HCT116 (cell line): ENCODE measurements at regions not wholly inside any gene's neighbourhood (a gene's known extent, or its start where the extent isn't known, plus 50 kb on each side); places are given as distances from the start of the nearest gene placed in this dataset.

Experiments used
- ATAC-seq: fragments of 200-7000 bp; cut with Tn5 transposase; 2 replicates; pipeline ENCODE4 v1.9.1; 2020; ENCODE audit warnings: mild to moderate bottlenecking, moderate library complexity
- BruUV-seq: library from RNA; stranded (reverse); fragments of 400-500 nt; replicated peaks from 2 replicates; lab custom pipeline; 2021; lab: Mats Ljungman, UMichigan
- CTCF ChIA-PET: fragments of 300-600 bp; sonication (Branson Sonifier 250); formaldehyde crosslinking; loops from one replicate; lab custom pipeline; 2021; ENCODE audit warnings: antibody characterized with exemption; lab: Charles Lee
- POLR2A ChIA-PET: fragments of 300-600, 350-600 bp; sonication (Branson Sonifier 250); formaldehyde crosslinking; loops from one replicate; lab custom pipeline; 2021; ENCODE audit warnings: antibody characterized with exemption; lab: Charles Lee
- RAD21 ChIA-PET, 2 experiments: fragments of 300-600 bp; sonication (Branson Sonifier 250); formaldehyde crosslinking; loops; one replicate each; lab custom pipeline; 2023; ENCODE audit warnings: low total read pairs in 2 of 2; ENCODE audit not compliant: uncharacterized antibody in 2 of 2, unreplicated experiment in 2 of 2, low non-redundant PET in 1 of 2; lab: Charles Lee
- DNase-seq: peaks from one replicate; pipeline ENCODE4 v3.0.0-alpha.2; 2010; ENCODE audit warnings: low read depth, low spot score
- H2AFZ ChIP-seq: fragments of 200-600 bp; shearing (Covaris generic), sonication (generic); 2 replicates; pipeline ENCODE4 v1.6.1; 2017; ENCODE audit warnings: low read depth, mixed run types, mixed read lengths, antibody characterized with exemption, low read length; ENCODE audit not compliant: poor library complexity, severe bottlenecking
- H3K27ac ChIP-seq: 2 replicates; pipeline ENCODE4 v1.5.1; 2012; ENCODE audit warnings: low read depth, low read length
- H3K27me3 ChIP-seq: fragments of 200-600 bp; sonication (generic); 2 replicates; pipeline ENCODE4 v1.6.1; 2016; ENCODE audit warnings: mixed run types, low read length, mixed read lengths; ENCODE audit not compliant: insufficient read depth
- H3K36me3 ChIP-seq, 2 experiments: fragments of 200-500 bp in 1 of 2; fragments of 200-600 bp in 1 of 2; sonication (Bioruptor generic) in 1 of 2; sonication (generic) in 1 of 2; 2 replicates each; pipeline versions ENCODE4 v1.5.1 to v1.6.1; 2014 to 2016; ENCODE audit warnings: low read length in 2 of 2, inconsistent platforms in 1 of 2, mixed read lengths in 1 of 2, mixed run types in 1 of 2; ENCODE audit not compliant: insufficient read depth in 2 of 2, control insufficient read depth in 1 of 2
- H3K4me1 ChIP-seq, 2 experiments: fragments of 200-600 bp in 1 of 2; sonication (generic) in 1 of 2; 2 replicates each; pipeline versions ENCODE4 v1.5.1 to v1.6.1; 2012 to 2017; ENCODE audit warnings: low read length in 2 of 2, inconsistent platforms in 1 of 2, mild to moderate bottlenecking in 1 of 2, mixed read lengths in 1 of 2, mixed run types in 1 of 2, moderate library complexity in 1 of 2; ENCODE audit not compliant: insufficient read depth in 2 of 2, control insufficient read depth in 1 of 2
- H3K4me2 ChIP-seq: fragments of 200-600 bp; sonication (generic); 2 replicates; pipeline ENCODE4 v1.6.1; 2017; ENCODE audit warnings: mixed run types, low read length, mixed read lengths
- H3K4me3 ChIP-seq, 2 experiments: fragments of 200-600 bp in 1 of 2; sonication (generic) in 1 of 2; replicated peaks in 1 of 2; 2 replicates each; pipeline ENCODE4 v1.5.1; 2011 to 2016; ENCODE audit warnings: low read length in 2 of 2, control low read depth in 1 of 2, low read depth in 1 of 2, mild to moderate bottlenecking in 1 of 2, mixed read lengths in 1 of 2, mixed run types in 1 of 2
- H3K79me2 ChIP-seq: fragments of 200-600 bp; sonication (generic); 2 replicates; pipeline ENCODE4 v1.6.1; 2017; ENCODE audit warnings: mild to moderate bottlenecking, mixed run types, low read length, moderate library complexity, mixed read lengths; ENCODE audit not compliant: insufficient read depth
- H3K9ac ChIP-seq: fragments of 200-600 bp; sonication (generic); 2 replicates; pipeline ENCODE4 v1.6.1; 2016; ENCODE audit warnings: low read length, mixed read lengths
- H3K9me2 ChIP-seq: fragments of 200-600 bp; sonication (generic), shearing (Covaris generic); 2 replicates; pipeline ENCODE4 v1.6.1; 2017; ENCODE audit warnings: mixed run types, mild to moderate bottlenecking, moderate library complexity; ENCODE audit not compliant: insufficient read depth
- H3K9me3 ChIP-seq, 2 experiments: fragments of 200-500 bp in 1 of 2; fragments of 200-600 bp in 1 of 2; sonication (Bioruptor generic) in 1 of 2; sonication (generic) in 1 of 2; 2 replicates each; pipeline ENCODE4 v1.6.1; 2014 to 2017; ENCODE audit warnings: low read length in 2 of 2, mixed read lengths in 2 of 2, inconsistent platforms in 1 of 2, low read depth in 1 of 2, mild to moderate bottlenecking in 1 of 2, mixed run types in 1 of 2, moderate library complexity in 1 of 2; ENCODE audit not compliant: control insufficient read depth in 1 of 2, insufficient read depth in 1 of 2
- H4K20me1 ChIP-seq: fragments of 200-600 bp; sonication (generic), shearing (Covaris generic); 2 replicates; pipeline ENCODE4 v1.6.1; 2017; ENCODE audit warnings: mixed run types, mild to moderate bottlenecking, moderate library complexity; ENCODE audit not compliant: insufficient read depth
- CEBPB ChIP-seq: IDR thresholded peaks from 2 replicates; pipeline ENCODE4 v1.6.1; 2012; ENCODE audit warnings: low read depth
- FOSL1 ChIP-seq: IDR thresholded peaks from 2 replicates; pipeline ENCODE4 v1.6.1; 2012; ENCODE audit warnings: low read depth
- SIN3A ChIP-seq: IDR thresholded peaks from 2 replicates; pipeline ENCODE4 v1.6.1; 2012; ENCODE audit warnings: low read depth
- SP1 ChIP-seq: IDR thresholded peaks from 2 replicates; pipeline ENCODE4 v1.6.1; 2012; ENCODE audit warnings: low read depth
- intact Hi-C: fragments of 100-400 bp; cut with micrococcal nuclease; formaldehyde crosslinking; loops from 2 replicates; pipeline ENCODE4 v1.10.0; 2022
- TF ChIP-seq, protein P1 (sequence below): IDR thresholded peaks from 2 replicates; pipeline ENCODE4 v1.6.1; 2011; ENCODE audit warnings: mild to moderate bottlenecking, low read length, moderate library complexity; ENCODE audit not compliant: insufficient replicate concordance; ENCODE audit errors: extremely low read depth

DNA sequence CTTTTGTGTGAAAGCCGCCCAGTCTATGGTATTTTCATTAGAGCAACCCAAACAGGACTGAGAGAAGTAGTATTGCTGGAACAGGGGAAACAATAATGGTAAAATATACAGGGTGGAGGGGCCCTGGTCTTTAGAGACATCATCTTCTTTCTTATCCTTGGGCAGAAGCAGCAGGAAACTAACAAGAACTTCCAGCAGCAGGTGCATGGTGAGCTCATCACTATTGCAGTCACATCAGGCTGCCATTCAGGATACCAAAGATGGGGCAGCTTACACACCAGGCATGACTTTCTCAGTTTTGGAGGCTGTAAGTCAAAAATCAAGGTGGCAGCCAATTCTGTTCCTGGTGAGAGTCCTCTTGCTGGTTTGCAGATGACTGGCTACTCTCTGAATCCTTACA, 478.3 kb upstream of the RUNX1 start:
- Histone ChIP-seq H3K27ac (no peak overlapping the region), H3K27me3 (no peaks in the 10 kb centered on the region), H4K20me1 (no peaks in the 10 kb centered on the region), H3K4me2 (no peak overlapping the region), H3K9ac (no peak overlapping the region), H3K9me2 (no peaks in the 10 kb centered on the region), H3K4me3 (no peak overlapping the region), H2AFZ (no peak overlapping the region), H3K36me3 (no peaks in the 10 kb centered on the region), H3K4me1 (peaks cover 0 to 13% of the 10 kb centered on the region in 2 experiments; a peak in 1 of 4 replicates), H3K9me3 (no peaks in the 10 kb centered on the region), H3K79me2 (no peaks in the 10 kb centered on the region)
- no TSS peak for BruUV-seq
- intact Hi-C loops, result no loop called here
- no peak for DNase-seq
- POLR2A ChIA-PET, result no interaction called here
- no peak for ATAC-seq
- RAD21 ChIA-PET, result no interaction called here
- TF ChIP-seq SIN3A, result no peak
- CTCF ChIA-PET, result no interaction called here

DNA sequence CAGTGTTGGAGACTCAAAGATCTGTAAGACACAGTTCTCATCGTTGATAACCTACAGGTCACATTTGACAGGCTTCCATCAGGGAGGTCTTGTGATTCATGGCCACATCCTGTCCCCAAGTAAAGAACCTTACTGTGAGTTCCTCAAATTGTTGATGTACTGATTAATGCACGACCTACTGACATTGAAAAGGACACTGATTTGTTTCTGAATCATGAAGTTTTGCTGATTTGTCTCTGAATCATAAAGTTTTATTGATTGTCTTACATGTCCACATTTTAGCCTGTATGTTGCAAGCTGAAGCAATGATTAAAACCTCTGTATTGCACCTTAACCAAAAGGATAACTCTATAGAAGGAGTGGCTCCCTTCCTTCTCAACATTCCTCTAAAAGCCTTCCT, 476.3 kb upstream of the RUNX1 start:
- H3K4me2 ChIP-seq, result peak overlapping the region; percentile 20; the same call in 1 of the 2 replicates
- no peak overlapping the region for H3K27ac ChIP-seq
- peak; percentile 21 for DNase-seq
- POLR2A ChIA-PET, result no interaction called here
- no peak overlapping the region for H3K4me3 ChIP-seq
- H3K9me2 ChIP-seq, result no peaks in the 10 kb centered on the region
- CTCF ChIA-PET, result no interaction called here
- intact Hi-C loops, result no loop called here
- no peaks in the 10 kb centered on the region for H3K9me3 ChIP-seq
- peaks cover 0 to 13% of the 10 kb centered on the region in 2 experiments; a peak in 1 of 4 replicates for H3K4me1 ChIP-seq
- TF ChIP-seq FOSL1, result peak; percentile 47
- TF ChIP-seq CEBPB, result peak; percentile 43; the same call in 1 of the 2 replicates
- TF ChIP-seq SP1, result peak; percentile 21; the same call in 1 of the 2 replicates
- TF ChIP-seq, protein P1, sequence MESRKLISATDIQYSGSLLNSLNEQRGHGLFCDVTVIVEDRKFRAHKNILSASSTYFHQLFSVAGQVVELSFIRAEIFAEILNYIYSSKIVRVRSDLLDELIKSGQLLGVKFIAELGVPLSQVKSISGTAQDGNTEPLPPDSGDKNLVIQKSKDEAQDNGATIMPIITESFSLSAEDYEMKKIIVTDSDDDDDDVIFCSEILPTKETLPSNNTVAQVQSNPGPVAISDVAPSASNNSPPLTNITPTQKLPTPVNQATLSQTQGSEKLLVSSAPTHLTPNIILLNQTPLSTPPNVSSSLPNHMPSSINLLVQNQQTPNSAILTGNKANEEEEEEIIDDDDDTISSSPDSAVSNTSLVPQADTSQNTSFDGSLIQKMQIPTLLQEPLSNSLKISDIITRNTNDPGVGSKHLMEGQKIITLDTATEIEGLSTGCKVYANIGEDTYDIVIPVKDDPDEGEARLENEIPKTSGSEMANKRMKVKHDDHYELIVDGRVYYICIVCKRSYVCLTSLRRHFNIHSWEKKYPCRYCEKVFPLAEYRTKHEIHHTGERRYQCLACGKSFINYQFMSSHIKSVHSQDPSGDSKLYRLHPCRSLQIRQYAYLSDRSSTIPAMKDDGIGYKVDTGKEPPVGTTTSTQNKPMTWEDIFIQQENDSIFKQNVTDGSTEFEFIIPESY, result no peak
- TF ChIP-seq, all 23 proteins: peak for 3
- ATAC-seq, result peak; percentile 49; the same call in 1 of the 2 replicates
- no peak overlapping the region for H2AFZ ChIP-seq
- no peaks in the 10 kb centered on the region for H4K20me1 ChIP-seq
- H3K79me2 ChIP-seq, result no peaks in the 10 kb centered on the region
- H3K9ac ChIP-seq, result no peak overlapping the region
- RAD21 ChIA-PET, result no interaction called here
- BruUV-seq, result no TSS peak
- H3K27me3 ChIP-seq, result no peaks in the 10 kb centered on the region
- no peaks in the 10 kb centered on the region for H3K36me3 ChIP-seq
